C4-2B (cell line): ENCODE measurements at regions not wholly inside any gene's neighbourhood (a gene's known extent, or its start where the extent isn't known, plus 50 kb on each side); places are given as distances from the start of the nearest gene placed in this dataset.

ENCODE experiments used
- H3K27ac ChIP-seq: fragments of 450-650 bp; 2 replicates; pipeline ENCODE4 v1.5.1; 2017
- CTCF ChIP-seq: fragments of 450-650 bp; conservative IDR thresholded peaks from 2 replicates; pipeline ENCODE4 v1.5.1; 2017; ENCODE audit warnings: mild to moderate bottlenecking
- ZFX ChIP-seq: fragments of 450-650 bp; IDR thresholded peaks from 2 replicates; pipeline ENCODE4 v1.6.1; 2017

GRCh38 chr5:109953761-109954160 is 264.0 kb downstream of the MAN2A1 start:
- no peak overlapping the region for H3K27ac ChIP-seq
- TF ChIP-seq ZFX (no peak), CTCF (no peak)

GRCh38 chr5:109956884-109957283 is 267.2 kb downstream of the MAN2A1 start:
- no peak overlapping the region for H3K27ac ChIP-seq
- TF ChIP-seq CTCF (no peak), ZFX (no peak)

GRCh38 chr5:109958082-109958481 is 268.4 kb downstream of the MAN2A1 start:
- no peak overlapping the region for H3K27ac ChIP-seq
- no peak for TF ChIP-seq ZFX
- TF ChIP-seq CTCF: no peak

- TF ChIP-seq CTCF (peak; percentile 50), ZFX (no peak)
- no peak overlapping the region for H3K27ac ChIP-seq
These were observed 269.9 kb downstream of the MAN2A1 start for GRCh38 chr5:109959652-109960051.

GRCh38 chr5:109961751-109962150 is 272.0 kb downstream of the MAN2A1 start:
- TF ChIP-seq ZFX (no peak), CTCF (no peak)
- no peak overlapping the region for H3K27ac ChIP-seq

- no peak for TF ChIP-seq ZFX
- no peak for TF ChIP-seq CTCF
- no peak overlapping the region for H3K27ac ChIP-seq
These were observed 273.3 kb downstream of the MAN2A1 start for GRCh38 chr5:109962882-109963603.

GRCh38 chr5:109964136-109964535 is 274.4 kb downstream of the MAN2A1 start:
- H3K27ac ChIP-seq: no peak overlapping the region
- TF ChIP-seq ZFX: no peak
- no peak for TF ChIP-seq CTCF
